Endothelial cell of umbilical vein (primary cell): ENCODE measurements at regions not wholly inside any gene's neighbourhood (a gene's known extent, or its start where the extent isn't known, plus 50 kb on each side); places are given as distances from the start of the nearest gene placed in this dataset.

ENCODE experiments used
- CTCF ChIP-seq, 2 donors: IDR thresholded peaks; 1 replicate in 1 of 2; 2 replicates in 1 of 2; pipeline ENCODE4 v1.5.1; 2011; ENCODE audit warnings: low read length in 2 of 2, mild to moderate bottlenecking in 2 of 2, moderate library complexity in 2 of 2, control low read depth in 1 of 2, inconsistent platforms in 1 of 2, low read depth in 1 of 2; ENCODE audit not compliant: insufficient read depth in 1 of 2; ENCODE audit errors: extremely low read depth in 1 of 2
- EZH2 ChIP-seq: IDR thresholded peaks from 2 replicates; pipeline ENCODE4 v1.6.1; 2012; ENCODE audit warnings: borderline replicate concordance, low read depth, mild to moderate bottlenecking, moderate library complexity, low read length, inconsistent platforms; ENCODE audit not compliant: severe bottlenecking
- GATA2 ChIP-seq: IDR thresholded peaks from 2 replicates; pipeline ENCODE4 v1.7.0; 2011; ENCODE audit warnings: low read depth, mild to moderate bottlenecking, moderate library complexity, mixed read lengths, low read length; ENCODE audit not compliant: insufficient read length, insufficient read depth
- JUN ChIP-seq: IDR thresholded peaks from 2 replicates; pipeline ENCODE4 v1.6.1; 2011; ENCODE audit warnings: borderline replicate concordance, low read depth; ENCODE audit not compliant: insufficient read length, insufficient read depth
- MAX ChIP-seq: IDR thresholded peaks from 2 replicates; pipeline ENCODE4 v1.6.1; 2011; ENCODE audit not compliant: insufficient read depth, insufficient read length
- POLR2A ChIP-seq: IDR thresholded peaks from 2 replicates; pipeline ENCODE4 v1.6.1; 2012; ENCODE audit warnings: low read depth, mild to moderate bottlenecking, control low read depth, low read length
- POLR2AphosphoS5 ChIP-seq: IDR thresholded peaks from 2 replicates; pipeline ENCODE4 v1.6.1; 2012; ENCODE audit warnings: low read depth, mild to moderate bottlenecking, control low read depth, low read length, moderate library complexity; ENCODE audit not compliant: insufficient read depth

- TF ChIP-seq CTCF (IDR thresholded peaks at IDR 0.05; ENCODE audit: extremely low read depth in 1 of 2, insufficient read depth in 1 of 2, low read depth in 1 of 2, low read length in 2 of 2) (no peak), JUN (no peak), POLR2A (no peak), EZH2 (no peak), POLR2AphosphoS5 (no peak), MAX (no peak), GATA2 (no peak)
These were observed 442.9 kb upstream of the FTMT start for GRCh38 chr5:121408778-121409177.
